DOHH2 (cell line): ENCODE measurements at regions not wholly inside any gene's neighbourhood (a gene's known extent, or its start where the extent isn't known, plus 50 kb on each side); places are given as distances from the start of the nearest gene placed in this dataset.

Source experiments
- H3F3A ChIP-seq: fragments of 200-600 bp; sonication (generic), shearing (Covaris generic); 2 replicates; pipeline ENCODE4 v1.6.0; 2016; ENCODE audit warnings: antibody characterized with exemption, mild to moderate bottlenecking; ENCODE audit not compliant: control insufficient read depth, insufficient read depth
- H3K27ac ChIP-seq: fragments of 200-600 bp; sonication (generic); 2 replicates; pipeline ENCODE4 v1.5.1; 2014; ENCODE audit warnings: low read depth, mild to moderate bottlenecking, low read length, moderate library complexity
- H3K27me3 ChIP-seq: fragments of 200-600 bp; sonication (generic); 2 replicates; pipeline ENCODE4 v1.6.1; 2014; ENCODE audit warnings: mild to moderate bottlenecking, low read length, mixed read lengths; ENCODE audit not compliant: control insufficient read depth
- H3K36me3 ChIP-seq: fragments of 200-600 bp; sonication (generic); 2 replicates; pipeline ENCODE4 v1.6.1; 2014; ENCODE audit warnings: mild to moderate bottlenecking, low read length, moderate library complexity, mixed read lengths; ENCODE audit not compliant: control insufficient read depth
- H3K4me1 ChIP-seq: fragments of 200-600 bp; sonication (generic); 2 replicates; pipeline ENCODE4 v1.6.1; 2014; ENCODE audit warnings: mild to moderate bottlenecking, low read length, mixed read lengths; ENCODE audit not compliant: control insufficient read depth
- H3K4me2 ChIP-seq: fragments of 200-600 bp; sonication (generic); 2 replicates; pipeline ENCODE4 v1.6.0; 2014; ENCODE audit warnings: mild to moderate bottlenecking, low read length, moderate library complexity
- H3K4me3 ChIP-seq: fragments of 200-600 bp; sonication (generic); 2 replicates; pipeline ENCODE4 v1.5.1; 2014; ENCODE audit warnings: mild to moderate bottlenecking, low read length, mixed read lengths
- H3K79me2 ChIP-seq: fragments of 200-600 bp; sonication (generic); 2 replicates; pipeline ENCODE4 v1.6.1; 2014; ENCODE audit warnings: mild to moderate bottlenecking, low read length, mixed read lengths; ENCODE audit not compliant: control insufficient read depth
- H3K9me2 ChIP-seq: fragments of 200-600 bp; sonication (generic); replicated peaks from 2 replicates; pipeline ENCODE4 v1.6.1; 2014; ENCODE audit warnings: mild to moderate bottlenecking, low read length, mixed read lengths; ENCODE audit not compliant: control insufficient read depth
- H3K9me3 ChIP-seq: fragments of 200-600 bp; sonication (generic); 2 replicates; pipeline ENCODE4 v1.6.1; 2014; ENCODE audit warnings: antibody characterized with exemption, low read length, mixed read lengths; ENCODE audit not compliant: control insufficient read depth, insufficient read depth
- H4K20me1 ChIP-seq: fragments of 200-600 bp; sonication (generic); 2 replicates; pipeline ENCODE4 v1.6.0; 2014; ENCODE audit warnings: low read depth, mild to moderate bottlenecking, antibody characterized with exemption, low read length, moderate library complexity; ENCODE audit not compliant: control insufficient read depth, insufficient read depth
- CTCF ChIP-seq: fragments of 200-600 bp; sonication (generic); IDR thresholded peaks from one replicate; pipeline ENCODE4 v1.5.1; 2014; ENCODE audit warnings: antibody characterized with exemption, mild to moderate bottlenecking, low read depth, low read length; ENCODE audit not compliant: poor library complexity, severe bottlenecking
- EZH2phosphoT487 ChIP-seq: fragments of 200-600 bp; sonication (generic); IDR thresholded peaks from 2 replicates; pipeline ENCODE4 v1.6.1; 2017; ENCODE audit warnings: borderline replicate concordance, mild to moderate bottlenecking, antibody characterized with exemption, low read length, moderate library complexity, mixed read lengths

DNA sequence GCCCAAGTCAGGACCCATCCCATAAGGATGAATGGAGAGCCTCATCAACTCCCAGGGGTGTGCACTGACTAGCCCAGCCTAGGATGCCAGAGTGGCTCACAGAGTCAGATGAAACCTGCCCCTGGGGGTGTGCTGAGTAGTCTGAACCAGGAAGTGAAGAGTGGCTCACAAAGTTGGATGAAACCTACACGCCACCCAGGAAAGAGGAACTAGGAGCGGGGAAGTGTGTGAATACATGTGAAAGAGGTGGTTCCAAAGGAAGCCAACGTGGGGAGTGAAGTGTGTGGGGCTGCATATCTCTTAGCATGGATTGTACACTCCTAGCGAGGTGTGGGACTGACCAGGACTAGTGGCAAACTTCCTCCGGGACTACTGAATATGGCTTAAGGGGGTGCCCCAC, 902.1 kb upstream of the NDST4 start:
- no peak overlapping the region for H3K4me2 ChIP-seq
- no peaks in the 10 kb centered on the region for H3K27me3 ChIP-seq
- H3K9me2 ChIP-seq: no peaks in the 10 kb centered on the region
- no peaks in the 10 kb centered on the region for H3K4me1 ChIP-seq
- no peaks in the 10 kb centered on the region for H3K79me2 ChIP-seq
- no peaks in the 10 kb centered on the region for H3F3A ChIP-seq
- no peak for TF ChIP-seq CTCF
- TF ChIP-seq EZH2phosphoT487: no peak
- H3K36me3 ChIP-seq: no peaks in the 10 kb centered on the region
- peaks cover 49% of the 10 kb centered on the region for H3K9me3 ChIP-seq
- no peaks in the 10 kb centered on the region for H4K20me1 ChIP-seq
- no peak overlapping the region for H3K4me3 ChIP-seq
- H3K27ac ChIP-seq: no peak overlapping the region

DNA sequence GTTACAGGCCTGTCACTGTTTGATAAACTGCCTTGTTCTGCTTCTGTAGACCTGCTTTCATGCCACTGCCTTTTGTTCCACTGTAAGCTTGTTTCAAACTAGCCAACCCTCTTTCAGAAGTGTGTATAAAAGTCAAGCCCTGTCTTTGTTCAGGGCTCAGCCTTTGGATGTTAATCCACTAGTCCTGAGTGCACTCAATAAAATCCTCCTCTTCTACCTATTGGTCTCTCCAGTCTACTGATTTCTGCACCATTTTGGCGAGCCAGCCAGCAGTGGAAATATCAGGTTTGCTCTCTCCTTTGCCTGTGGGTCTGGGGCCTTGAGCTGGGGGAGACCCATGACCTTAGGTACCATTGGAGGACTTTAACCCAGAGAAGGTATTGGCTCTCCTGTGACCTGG, 901.6 kb upstream of the NDST4 start:
- H3K36me3 ChIP-seq: no peaks in the 10 kb centered on the region
- H3K4me3 ChIP-seq: no peak overlapping the region
- H3F3A ChIP-seq: no peaks in the 10 kb centered on the region

DNA sequence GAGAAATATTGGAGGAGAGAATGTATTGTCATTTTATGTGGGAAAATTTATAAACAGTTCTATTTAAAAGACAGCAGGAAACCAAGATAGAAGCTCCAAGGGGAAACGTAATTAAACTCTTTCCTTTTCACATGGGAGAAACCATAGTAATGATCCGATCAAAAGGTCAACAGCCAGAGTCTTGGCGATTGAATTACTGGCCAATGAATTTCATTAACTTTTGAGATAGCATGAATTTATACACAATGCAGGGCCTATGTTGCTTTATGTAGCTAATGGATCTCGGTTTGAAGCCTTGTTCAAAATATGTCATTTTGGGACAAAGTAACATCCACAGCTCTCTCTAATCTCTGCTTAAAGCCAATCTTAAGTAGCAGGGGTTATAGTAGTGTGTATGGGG, 897.5 kb upstream of the NDST4 start:
- H3K27ac ChIP-seq: no peak overlapping the region
- no peak overlapping the region for H3K4me2 ChIP-seq
- H3K27me3 ChIP-seq: no peaks in the 10 kb centered on the region

More for the DNA sequence above, 901.6 kb upstream of the NDST4 start:
- Histone ChIP-seq H3K27me3 (no peaks in the 10 kb centered on the region), H3K4me2 (no peak overlapping the region), H3K79me2 (no peaks in the 10 kb centered on the region), H3K4me1 (no peaks in the 10 kb centered on the region), H3K27ac (no peak overlapping the region), H3K9me2 (no peaks in the 10 kb centered on the region), H3K9me3 (peaks cover 46% of the 10 kb centered on the region), H4K20me1 (no peaks in the 10 kb centered on the region)
- TF ChIP-seq CTCF (no peak), EZH2phosphoT487 (no peak)

More for the DNA sequence above, 897.5 kb upstream of the NDST4 start:
- Histone ChIP-seq H3K4me1 (no peaks in the 10 kb centered on the region), H3K36me3 (no peaks in the 10 kb centered on the region), H3K9me2 (no peaks in the 10 kb centered on the region), H3K4me3 (no peak overlapping the region), H3K79me2 (no peaks in the 10 kb centered on the region), H3K9me3 (peaks cover 22% of the 10 kb centered on the region), H4K20me1 (no peaks in the 10 kb centered on the region), H3F3A (no peaks in the 10 kb centered on the region)
- TF ChIP-seq EZH2phosphoT487 (no peak), CTCF (no peak)
